ENCODE measurements at regions not wholly inside any gene's neighbourhood (a gene's known extent, or its start where the extent isn't known, plus 50 kb on each side); places are given as distances from the start of the nearest gene placed in this dataset.
"Not testable (repeated sequence)": the region's sequence is repeated elsewhere in the genome, so short reads cannot be mapped to it uniquely, and the experiment has no call there.

DNA sequence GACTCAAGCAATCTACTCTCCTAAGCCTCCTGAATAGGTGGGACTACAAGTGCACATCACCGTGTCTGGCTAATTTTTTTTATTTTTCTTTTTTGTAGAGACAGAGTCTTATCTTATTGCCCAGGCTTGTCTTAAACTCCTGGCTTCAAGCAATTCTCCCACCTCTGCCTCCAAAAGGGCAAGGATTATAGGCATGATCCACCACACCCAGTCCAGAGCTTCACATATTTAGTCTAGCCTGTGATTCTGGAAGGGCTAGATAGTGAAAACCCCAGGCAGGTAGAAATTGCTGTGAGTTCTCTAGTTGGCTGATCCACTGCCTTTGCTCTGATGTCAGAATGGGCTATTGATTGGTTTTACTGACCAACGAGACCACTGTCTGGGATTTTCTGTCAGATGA, 854.6 kb upstream of the MIR17HG start:
- no peaks in the 10 kb centered on the region for H3K36me3 ChIP-seq
- no peak for DNase-seq
- H3K4me3 ChIP-seq: no peak overlapping the region
- H3K4me1 ChIP-seq: no peaks in the 10 kb centered on the region
- intact Hi-C loops (cut with DNase I): no loop called here
- peaks cover 0 to 5% (median 2%) of the 10 kb centered on the region in 4 donors for H3K9me3 ChIP-seq
- TF ChIP-seq CTCF (IDR thresholded peaks at IDR 0.05): no peak
- TF ChIP-seq POLR2A (IDR thresholded peaks at IDR 0.05): no peak
- TF ChIP-seq POLR2AphosphoS5 (IDR thresholded peaks at IDR 0.05): no peak
- TF ChIP-seq EP300 (IDR thresholded peaks at IDR 0.05): no peak
- no peak overlapping the region for H3K27ac ChIP-seq
- WGBS, 2 donors: 83 to 85% methylated on average over 2 of the region's 2 CpGs
- H3K27me3 ChIP-seq: no peaks in the 10 kb centered on the region

DNA sequence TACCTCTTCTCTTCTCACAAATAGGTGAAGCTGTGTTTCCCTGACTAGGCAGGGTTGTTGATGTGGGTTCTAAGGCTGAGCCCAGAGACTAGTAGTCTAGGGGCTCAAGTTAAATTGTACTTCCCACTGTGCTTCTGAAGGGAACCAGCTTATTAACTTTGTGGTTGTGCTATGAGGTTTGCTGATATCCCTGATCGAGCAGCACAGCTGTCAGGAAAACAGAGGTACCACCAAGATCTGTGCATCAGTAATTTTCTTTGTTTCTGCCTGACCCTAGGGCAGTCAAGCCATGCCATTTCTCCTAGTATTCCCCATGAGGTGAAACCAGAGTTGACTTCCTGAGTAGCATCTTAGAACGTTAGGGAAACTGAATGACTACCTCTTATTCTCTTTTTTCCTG, 853.8 kb upstream of the MIR17HG start:
- 73 to 75% methylated on average over 2 of the region's 2 CpGs for WGBS, 2 donors
- H3K36me3 ChIP-seq: no peaks in the 10 kb centered on the region
- intact Hi-C loops (cut with DNase I): no loop called here
- H3K27ac ChIP-seq: no peak overlapping the region
- no peaks in the 10 kb centered on the region for H3K4me1 ChIP-seq
- peaks cover 0 to 5% (median 2%) of the 10 kb centered on the region in 4 donors for H3K9me3 ChIP-seq
- TF ChIP-seq EP300 (IDR thresholded peaks at IDR 0.05) (no peak), CTCF (IDR thresholded peaks at IDR 0.05) (no peak), POLR2AphosphoS5 (IDR thresholded peaks at IDR 0.05) (no peak), POLR2A (IDR thresholded peaks at IDR 0.05) (no peak)
- H3K27me3 ChIP-seq: no peaks in the 10 kb centered on the region
- DNase-seq: no peak
- H3K4me3 ChIP-seq: no peak overlapping the region

GRCh38 chr13:90494849-90495248, 852.6 kb upstream of the MIR17HG start:
- H3K4me3 ChIP-seq; H3K4me1 ChIP-seq; H3K27me3 ChIP-seq; H3K36me3 ChIP-seq; H3K27ac ChIP-seq; intact Hi-C loops (cut with DNase I); DNase-seq; H3K9me3 ChIP-seq: not testable (repeated sequence)
- 95 to 96% methylated on average over 27 of the region's 27 CpGs for WGBS, 2 donors

- peaks cover 0 to 3% (median 0%) of the 10 kb centered on the region in 4 donors for H3K9me3 ChIP-seq
- no peaks in the 10 kb centered on the region for H3K27me3 ChIP-seq
- H3K36me3 ChIP-seq: no peaks in the 10 kb centered on the region
- H3K4me1 ChIP-seq: peaks cover 0 to 3% (median 0%) of the 10 kb centered on the region in 4 donors
- TF ChIP-seq CTCF (IDR thresholded peaks at IDR 0.05): no peak
- TF ChIP-seq POLR2AphosphoS5 (IDR thresholded peaks at IDR 0.05): no peak
- no peak for TF ChIP-seq EP300 (IDR thresholded peaks at IDR 0.05)
- no peak for TF ChIP-seq POLR2A (IDR thresholded peaks at IDR 0.05)
- no peak overlapping the region for H3K4me3 ChIP-seq
- intact Hi-C loops (cut with DNase I): no loop called here
- WGBS, 2 donors: 13 to 73% methylated on average over 1 of the region's 1 CpG
- H3K27ac ChIP-seq: no peak overlapping the region
- DNase-seq: no peak
These were observed 849.4 kb upstream of the MIR17HG start for GRCh38 chr13:90498096-90498495.

GRCh38 chr13:90498816-90499215, 848.7 kb upstream of the MIR17HG start:
- Histone ChIP-seq H3K9me3 (no peaks in the 10 kb centered on the region), H3K27ac (no peak overlapping the region), H3K4me1 (peaks cover 0 to 3% (median 0%) of the 10 kb centered on the region in 4 donors), H3K36me3 (no peaks in the 10 kb centered on the region), H3K27me3 (no peaks in the 10 kb centered on the region), H3K4me3 (no peak overlapping the region)
- WGBS, 2 donors: 0 to 26% methylated on average over 1 of the region's 1 CpG
- DNase-seq: no peak
- TF ChIP-seq POLR2A (IDR thresholded peaks at IDR 0.05) (no peak), CTCF (IDR thresholded peaks at IDR 0.05) (no peak), POLR2AphosphoS5 (IDR thresholded peaks at IDR 0.05) (no peak), EP300 (IDR thresholded peaks at IDR 0.05) (no peak)
- intact Hi-C loops (cut with DNase I): no loop called here

All from sigmoid colon (tissue), 6 donors.